Testis (tissue), 2 donors: ENCODE measurements at regions not wholly inside any gene's neighbourhood (a gene's known extent, or its start where the extent isn't known, plus 50 kb on each side); places are given as distances from the start of the nearest gene placed in this dataset.
A peak's percentile ranks its signal among the peaks of the same experiment; 100 is the strongest.

Experiments used
- DNase-seq: peaks from one replicate; pipeline ENCODE4 v3.0.0-alpha.2; 2019
- H3K27ac ChIP-seq, 2 donors: fragments of 200-600 bp; sonication (generic); one replicate each; pipeline ENCODE4 v1.5.1; 2019
- H3K27me3 ChIP-seq: fragments of 200-600 bp; sonication (generic); one replicate; pipeline ENCODE4 v1.5.1; 2019
- H3K36me3 ChIP-seq: fragments of 200-600 bp; sonication (generic); one replicate; pipeline ENCODE4 v1.5.1; 2017; ENCODE audit warnings: low read depth; ENCODE audit errors: missing control alignments
- H3K4me1 ChIP-seq: fragments of 200-600 bp; sonication (generic); one replicate; pipeline ENCODE4 v1.5.1; 2019
- H3K4me3 ChIP-seq, 2 donors: fragments of 200-600 bp; sonication (generic); one replicate each; pipeline ENCODE4 v1.5.1; 2017 to 2019
- H3K9me3 ChIP-seq: fragments of 200-600 bp; sonication (generic); one replicate; pipeline ENCODE4 v1.5.1; 2017
- CTCF ChIP-seq, 3 experiments: fragments of 450-650 bp in 2 of 3; fragments of 200-600 bp in 1 of 3; sonication (generic) in 1 of 3; IDR thresholded peaks; one replicate each; pipeline ENCODE4 v1.5.1; 2016 to 2019; ENCODE audit warnings: antibody characterized with exemption in 3 of 3, mild to moderate bottlenecking in 2 of 3, moderate library complexity in 1 of 3
- POLR2A ChIP-seq: fragments of 450-650 bp; IDR thresholded peaks from one replicate; pipeline ENCODE4 v1.6.1; 2017; ENCODE audit warnings: antibody characterized with exemption, mild to moderate bottlenecking, moderate library complexity
- WGBS, 2 donors: methylation state at CpG; one replicate each; pipeline ENCODE4 v1.1.5; 2018; 5-methylcytosine and 5-hydroxymethylcytosine counted together
- intact Hi-C: fragments of 100-400 bp; cut with DNase I; formaldehyde crosslinking; loops from one replicate; pipeline ENCODE4 v1.15.1; 2023; ENCODE audit warnings: low total_unique reads

- DNase-seq = no peak
- 58 to 61% methylated on average over 8 of the region's 8 CpGs for WGBS, 2 donors
- no peak for TF ChIP-seq CTCF (IDR thresholded peaks at IDR 0.05)
- no peak for TF ChIP-seq POLR2A
- H3K4me3 ChIP-seq = no peak overlapping the region
- intact Hi-C loops = no loop called here
- H3K27me3 ChIP-seq = no peaks in the 10 kb centered on the region
- no peaks in the 10 kb centered on the region for H3K4me1 ChIP-seq
- no peak overlapping the region for H3K27ac ChIP-seq
- no peaks in the 10 kb centered on the region for H3K9me3 ChIP-seq
- H3K36me3 ChIP-seq = no peaks in the 10 kb centered on the region
These were observed 151.9 kb upstream of the SKOR2 start for GRCh38 chr18:47403317-47403716.

GRCh38 chr18:47399475-47399874 lies 148.0 kb upstream of the SKOR2 start:
- 82 to 100% methylated on average over 1 of the region's 1 CpG for WGBS, 2 donors
- DNase-seq = no peak
- no peaks in the 10 kb centered on the region for H3K9me3 ChIP-seq
- no peaks in the 10 kb centered on the region for H3K27me3 ChIP-seq
- intact Hi-C loops = no loop called here
- no peaks in the 10 kb centered on the region for H3K4me1 ChIP-seq
- no peak for TF ChIP-seq CTCF (IDR thresholded peaks at IDR 0.05)
- H3K36me3 ChIP-seq = no peaks in the 10 kb centered on the region
- H3K27ac ChIP-seq = no peak overlapping the region
- H3K4me3 ChIP-seq = no peak overlapping the region

DNA sequence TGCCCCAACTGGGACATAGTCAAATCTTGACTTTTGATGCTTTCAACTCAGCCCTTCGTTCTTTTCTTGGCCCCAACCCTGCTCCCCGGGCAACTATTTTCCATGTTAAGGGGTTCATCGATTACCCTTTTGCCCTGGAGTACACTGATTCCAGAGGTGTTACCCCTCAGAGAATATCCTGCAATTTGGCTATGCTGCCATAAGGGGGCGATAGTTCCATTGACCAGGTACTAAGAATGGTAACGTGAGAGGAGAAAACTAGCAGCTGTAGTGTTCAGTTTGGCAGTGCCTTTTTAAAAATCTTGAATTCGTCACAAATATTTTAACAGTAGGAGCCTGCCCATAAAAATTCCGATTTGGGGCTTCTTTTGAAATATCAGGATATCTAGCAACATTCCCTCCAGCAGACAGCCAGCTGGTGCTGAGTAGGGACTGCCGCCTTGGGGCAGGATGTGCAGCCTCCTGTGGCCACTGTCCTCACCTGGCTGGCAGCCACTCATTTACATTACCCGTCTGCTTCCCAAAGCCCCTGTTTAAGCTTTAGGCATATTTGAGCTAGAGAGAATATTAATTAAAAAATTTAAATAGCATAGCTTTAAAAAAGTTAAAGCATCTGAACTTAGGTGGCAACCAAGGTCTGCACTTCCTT lies 146.3 kb upstream of the SKOR2 start:
- Histone ChIP-seq H3K27me3 (no peaks in the 10 kb centered on the region), H3K9me3 (no peaks in the 10 kb centered on the region), H3K4me1 (no peaks in the 10 kb centered on the region), H3K27ac (no peak overlapping the region), H3K36me3 (no peaks in the 10 kb centered on the region), H3K4me3 (no peak overlapping the region)
- DNase-seq = peak; percentile 34
- TF ChIP-seq POLR2A (no peak), CTCF (IDR thresholded peaks at IDR 0.05) (peak in 1 of 3 experiments; percentile 38)
- intact Hi-C loops = no loop called here
- WGBS, 2 donors = 33 to 38% methylated on average over 9 of the region's 9 CpGs

GRCh38 chr18:47391665-47392064 lies 140.2 kb upstream of the SKOR2 start:
- no peaks in the 10 kb centered on the region for H3K27me3 ChIP-seq
- TF ChIP-seq POLR2A = no peak
- no peak for TF ChIP-seq CTCF (IDR thresholded peaks at IDR 0.05)
- intact Hi-C loops = no loop called here
- DNase-seq = no peak
- H3K27ac ChIP-seq = no peak overlapping the region
- WGBS, 2 donors = 82 to 88% methylated on average over 1 of the region's 1 CpG
- H3K9me3 ChIP-seq = no peaks in the 10 kb centered on the region
- no peaks in the 10 kb centered on the region for H3K36me3 ChIP-seq
- H3K4me1 ChIP-seq = no peaks in the 10 kb centered on the region
- no peak overlapping the region for H3K4me3 ChIP-seq

- intact Hi-C loops = no loop called here
- Histone ChIP-seq H3K27ac (no peak overlapping the region), H3K4me3 (no peak overlapping the region), H3K9me3 (no peaks in the 10 kb centered on the region), H3K36me3 (no peaks in the 10 kb centered on the region), H3K4me1 (no peaks in the 10 kb centered on the region), H3K27me3 (no peaks in the 10 kb centered on the region)
- 68 to 72% methylated on average over 3 of the region's 3 CpGs for WGBS, 2 donors
- TF ChIP-seq POLR2A (no peak), CTCF (IDR thresholded peaks at IDR 0.05) (no peak)
- no peak for DNase-seq
These were observed 139.1 kb upstream of the SKOR2 start for GRCh38 chr18:47390410-47391024.
